ENCODE measurements at regions not wholly inside any gene's neighbourhood (a gene's known extent, or its start where the extent isn't known, plus 50 kb on each side); places are given as distances from the start of the nearest gene placed in this dataset.

DNA sequence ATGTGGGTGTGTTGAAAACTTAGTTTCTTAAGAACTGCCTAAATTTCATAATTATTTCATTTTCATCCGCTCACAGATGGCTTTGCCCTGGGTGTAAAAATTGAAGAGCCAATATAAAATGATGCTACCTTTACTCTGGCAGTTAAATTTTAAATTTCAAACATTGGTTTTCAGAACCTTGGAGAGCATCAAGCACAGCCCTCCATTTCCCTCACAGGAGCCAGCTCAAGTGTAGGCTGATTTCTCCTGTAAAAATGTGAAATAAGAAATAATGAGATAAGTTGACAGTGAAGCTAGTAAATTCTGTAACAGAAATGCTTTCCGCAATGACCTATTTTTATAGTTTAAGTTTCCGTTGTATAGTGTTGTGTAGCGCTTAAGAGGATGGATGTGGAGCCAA is 53.9 kb upstream of the AKT3 start:
- Histone ChIP-seq H3K27me3 (ENCODE audit: control insufficient read depth, insufficient read depth, low read length) (peaks cover 5% of the 10 kb centered on the region), H3K9me3 (ENCODE audit: control insufficient read depth, insufficient read depth, low read length) (no peaks in the 10 kb centered on the region), H3K4me3 (ENCODE audit: low read depth, low read length) (no peak overlapping the region), H3K27ac (ENCODE audit: low read depth, low read length) (no peak overlapping the region)
- DNase-seq (ENCODE audit: low read depth, low spot score) = no peak
- TF ChIP-seq, protein P1, sequence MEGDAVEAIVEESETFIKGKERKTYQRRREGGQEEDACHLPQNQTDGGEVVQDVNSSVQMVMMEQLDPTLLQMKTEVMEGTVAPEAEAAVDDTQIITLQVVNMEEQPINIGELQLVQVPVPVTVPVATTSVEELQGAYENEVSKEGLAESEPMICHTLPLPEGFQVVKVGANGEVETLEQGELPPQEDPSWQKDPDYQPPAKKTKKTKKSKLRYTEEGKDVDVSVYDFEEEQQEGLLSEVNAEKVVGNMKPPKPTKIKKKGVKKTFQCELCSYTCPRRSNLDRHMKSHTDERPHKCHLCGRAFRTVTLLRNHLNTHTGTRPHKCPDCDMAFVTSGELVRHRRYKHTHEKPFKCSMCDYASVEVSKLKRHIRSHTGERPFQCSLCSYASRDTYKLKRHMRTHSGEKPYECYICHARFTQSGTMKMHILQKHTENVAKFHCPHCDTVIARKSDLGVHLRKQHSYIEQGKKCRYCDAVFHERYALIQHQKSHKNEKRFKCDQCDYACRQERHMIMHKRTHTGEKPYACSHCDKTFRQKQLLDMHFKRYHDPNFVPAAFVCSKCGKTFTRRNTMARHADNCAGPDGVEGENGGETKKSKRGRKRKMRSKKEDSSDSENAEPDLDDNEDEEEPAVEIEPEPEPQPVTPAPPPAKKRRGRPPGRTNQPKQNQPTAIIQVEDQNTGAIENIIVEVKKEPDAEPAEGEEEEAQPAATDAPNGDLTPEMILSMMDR (IDR thresholded peaks at IDR 0.05; ENCODE audit: low read depth, low read length) = no peak
- CTCF ChIA-PET = no interaction called here
- POLR2A ChIA-PET = no interaction called here

GRCh38 chr1:243903041-243903440 is 53.0 kb upstream of the AKT3 start:
- POLR2A ChIA-PET = no interaction called here
- Histone ChIP-seq H3K27me3 (ENCODE audit: control insufficient read depth, insufficient read depth, low read length) (peaks cover 3% of the 10 kb centered on the region), H3K27ac (ENCODE audit: low read depth, low read length) (no peak overlapping the region), H3K4me3 (ENCODE audit: low read depth, low read length) (no peak overlapping the region), H3K9me3 (ENCODE audit: control insufficient read depth, insufficient read depth, low read length) (no peaks in the 10 kb centered on the region)
- TF ChIP-seq, protein P1 (IDR thresholded peaks at IDR 0.05; ENCODE audit: low read depth, low read length) = no peak
- no peak for DNase-seq (ENCODE audit: low read depth, low spot score)
- CTCF ChIA-PET = interaction anchor here (1.1 kb wide), 2 partner anchors 106 to 370 kb away, joined by 3 read pairs; no protein-coding TSS in a partner anchor

- CTCF ChIA-PET = interaction anchor here (1.1 kb wide), 1 partner anchor 371 kb away, joined by 3 read pairs; no protein-coding TSS in a partner anchor
- Histone ChIP-seq H3K27me3 (ENCODE audit: control insufficient read depth, insufficient read depth, low read length) (no peaks in the 10 kb centered on the region), H3K4me3 (ENCODE audit: low read depth, low read length) (no peak overlapping the region), H3K9me3 (ENCODE audit: control insufficient read depth, insufficient read depth, low read length) (no peaks in the 10 kb centered on the region), H3K27ac (ENCODE audit: low read depth, low read length) (no peak overlapping the region)
- POLR2A ChIA-PET = no interaction called here
- DNase-seq (ENCODE audit: low read depth, low spot score) = no peak
- TF ChIP-seq, protein P1 (IDR thresholded peaks at IDR 0.05; ENCODE audit: low read depth, low read length) = no peak
Measured at GRCh38 chr1:243902100-243902499, 52.1 kb upstream of the AKT3 start.

Data from AG04450 (cell line).